ENCODE measurements at regions not wholly inside any gene's neighbourhood (a gene's known extent, or its start where the extent isn't known, plus 50 kb on each side); places are given as distances from the start of the nearest gene placed in this dataset.

GRCh38 chr2:225112362-225113126 is 70.3 kb upstream of the DOCK10 start:
- TF ChIP-seq CTCF (IDR thresholded peaks at IDR 0.05; ENCODE audit: low read depth, low read length) (no peak), EZH2phosphoT487 (IDR thresholded peaks at IDR 0.05; ENCODE audit: low read depth) (no peak)

Data from OCI-LY3 (cell line).